Inflammatory macrophage treated with lipopolysaccharide for 4 hours (primary cell): ENCODE measurements at regions not wholly inside any gene's neighbourhood (a gene's known extent, or its start where the extent isn't known, plus 50 kb on each side); places are given as distances from the start of the nearest gene placed in this dataset.
"Not testable (repeated sequence)": the region's sequence is repeated elsewhere in the genome, so short reads cannot be mapped to it uniquely, and the experiment has no call there.

Experiments
- DNase-seq: peaks from one replicate; pipeline ENCODE4 v3.0.0-alpha.2; 2020

DNA sequence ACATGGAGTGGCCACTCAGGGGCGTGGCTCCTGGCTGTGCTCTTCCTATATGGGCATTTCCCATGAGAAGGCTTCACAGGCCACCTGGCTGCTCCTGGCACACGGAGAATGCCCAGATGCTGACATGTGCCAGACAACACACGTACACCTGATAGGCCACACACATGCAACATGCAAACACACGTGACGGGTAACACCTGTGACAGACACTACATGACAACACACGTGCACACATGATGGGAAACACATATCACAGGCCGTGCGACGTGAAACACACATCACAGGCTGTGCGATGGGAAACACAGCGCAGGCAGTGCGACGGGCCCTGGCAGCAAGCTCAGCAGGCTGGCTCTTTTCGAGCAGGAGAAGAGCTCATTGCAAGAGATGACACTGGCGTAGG is 94.3 kb upstream of the HMX1 start:
- DNase-seq, result not testable (repeated sequence)

DNA sequence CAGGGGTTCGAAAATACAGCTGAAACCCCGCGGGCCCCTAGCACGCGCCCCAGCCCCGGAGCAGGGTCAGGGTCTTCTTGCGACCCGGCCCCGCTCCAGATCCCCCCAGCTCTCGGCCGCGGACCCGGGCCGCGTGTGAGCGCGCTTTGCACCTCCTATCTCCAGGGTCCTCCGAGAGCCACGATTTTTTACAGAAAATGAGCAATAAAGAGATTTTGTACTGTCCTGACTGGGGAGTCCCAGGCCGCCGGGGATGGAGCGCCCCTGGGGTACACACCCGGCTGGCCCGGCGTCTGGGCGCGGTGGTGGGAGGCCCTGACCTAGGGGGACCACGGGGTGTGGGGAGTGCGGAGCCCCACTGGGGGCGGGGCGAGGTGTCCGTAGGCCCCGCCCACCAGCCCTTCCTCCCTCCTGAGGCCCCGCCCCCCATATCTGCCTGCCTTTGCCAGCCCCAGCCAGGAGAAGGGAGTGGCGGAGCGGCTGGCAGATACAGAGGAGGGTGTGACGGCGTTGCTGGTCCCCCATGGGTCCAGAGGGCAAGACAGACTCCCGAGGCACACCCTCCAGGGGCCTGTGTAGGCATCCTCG is 92.7 kb upstream of the HMX1 start:
- not testable (repeated sequence) for DNase-seq

DNA sequence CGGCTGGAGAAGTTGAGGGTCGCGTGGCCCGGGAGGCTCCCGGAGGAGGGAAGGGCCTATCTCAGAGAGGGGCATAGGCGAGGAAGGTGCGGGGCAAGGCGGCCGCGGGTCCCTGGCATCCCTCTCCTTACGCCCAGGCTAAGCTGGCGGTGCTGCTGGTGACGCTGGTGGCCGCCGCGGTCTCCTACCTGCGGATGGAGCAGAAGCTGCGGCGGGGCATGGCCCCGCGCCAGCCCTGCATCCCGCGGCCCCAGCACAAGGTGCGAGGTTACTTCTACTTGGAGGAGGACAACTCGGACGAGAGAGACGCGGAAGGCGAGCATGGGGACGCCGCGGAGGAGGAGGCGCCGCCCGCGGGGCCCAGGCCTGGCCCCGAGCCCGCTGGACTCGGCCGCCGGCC is 91.9 kb upstream of the HMX1 start:
- DNase-seq, result not testable (repeated sequence)

DNA sequence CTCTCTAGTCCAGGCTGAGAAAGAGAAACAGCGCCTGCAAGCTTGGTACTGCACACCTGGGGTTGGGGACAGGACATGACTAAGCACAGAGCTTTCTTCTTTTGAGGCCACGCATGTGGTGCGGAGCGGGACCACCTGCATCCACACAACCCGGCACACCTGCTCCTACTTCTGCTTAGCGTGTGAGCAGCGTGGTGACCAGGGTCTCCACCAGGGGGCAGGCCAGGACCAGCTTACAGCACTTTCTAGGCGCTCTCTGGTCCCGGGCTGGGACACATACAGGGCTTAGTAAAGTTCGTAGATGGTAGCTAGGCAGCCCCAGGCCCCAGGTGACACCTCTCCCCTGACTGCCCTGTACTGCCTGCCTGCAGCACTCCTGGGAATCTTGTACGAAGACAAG is 89.7 kb upstream of the HMX1 start:
- DNase-seq, result peak; percentile 39

- not testable (repeated sequence) for DNase-seq
These were observed 87.8 kb upstream of the HMX1 start for GRCh38 chr4:8959471-8959870.

DNA sequence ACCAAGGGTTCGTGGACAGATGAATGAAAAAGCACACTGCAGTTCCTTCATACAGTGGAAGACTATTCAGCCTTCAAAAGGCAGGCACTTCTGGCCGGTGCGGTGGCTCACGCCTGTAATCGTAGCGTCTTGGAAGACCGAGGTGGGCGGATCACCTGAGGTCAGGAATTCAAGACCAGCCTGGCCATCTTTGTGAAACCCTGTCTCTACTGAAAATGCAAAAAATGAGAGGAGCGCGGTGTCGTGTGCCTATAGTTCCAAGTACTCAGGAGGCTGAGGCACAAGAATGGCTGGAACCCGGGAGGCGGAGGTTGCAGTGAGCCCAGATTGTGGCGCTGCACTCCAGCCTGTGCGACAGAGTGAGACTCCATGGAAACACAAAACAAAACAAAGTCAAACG is 82.4 kb upstream of the HMX1 start:
- not testable (repeated sequence) for DNase-seq

- DNase-seq, result not testable (repeated sequence)
These were observed 81.2 kb upstream of the HMX1 start for GRCh38 chr4:8952791-8953190.

- not testable (repeated sequence) for DNase-seq
These were observed 80.5 kb upstream of the HMX1 start for GRCh38 chr4:8952109-8952508.

DNA sequence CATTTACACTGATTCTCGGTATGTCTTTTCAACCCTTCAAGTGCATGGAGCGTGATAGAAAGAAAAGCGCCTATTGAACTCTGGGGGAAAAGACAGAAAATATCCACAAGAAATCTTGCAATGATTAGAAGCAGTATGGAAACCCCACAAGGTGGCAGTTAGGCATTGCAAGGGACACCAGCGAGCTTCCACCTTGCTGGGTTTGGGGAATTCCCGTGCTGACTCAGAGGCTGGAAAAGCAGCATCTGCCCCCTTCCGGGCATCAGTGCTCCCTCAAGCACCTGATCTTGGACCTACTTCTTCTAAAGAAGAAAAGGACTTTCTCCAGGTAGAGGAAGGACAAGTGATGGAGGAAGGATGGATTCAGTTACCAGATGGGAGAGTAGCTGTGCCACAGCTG is 73.9 kb upstream of the HMX1 start:
- not testable (repeated sequence) for DNase-seq

GRCh38 chr4:8943367-8943766 is 71.7 kb upstream of the HMX1 start:
- DNase-seq, result not testable (repeated sequence)

- not testable (repeated sequence) for DNase-seq
These were observed 70.4 kb upstream of the HMX1 start for GRCh38 chr4:8942088-8942487.

DNA sequence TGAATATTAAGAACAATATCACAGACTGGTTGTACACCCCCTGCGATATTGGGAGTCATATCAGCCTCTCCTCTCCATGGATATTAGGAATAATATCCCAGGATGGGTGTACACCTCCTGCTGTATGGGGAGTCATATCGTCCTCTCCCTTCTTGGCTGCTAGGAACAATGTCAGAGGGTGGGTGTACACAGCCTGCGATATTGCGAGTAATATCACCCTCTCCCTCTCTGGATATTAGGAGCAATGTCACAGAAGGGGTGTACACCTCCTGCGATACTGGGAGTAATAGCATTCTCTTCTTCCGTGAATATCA is 69.8 kb upstream of the HMX1 start:
- not testable (repeated sequence) for DNase-seq

- no peak for DNase-seq
These were observed 69.3 kb upstream of the HMX1 start for GRCh38 chr4:8940792-8941491.

- DNase-seq, result no peak
These were observed 68.5 kb upstream of the HMX1 start for GRCh38 chr4:8939840-8940742.

- no peak for DNase-seq
These were observed 67.7 kb upstream of the HMX1 start for GRCh38 chr4:8939160-8939839.

DNA sequence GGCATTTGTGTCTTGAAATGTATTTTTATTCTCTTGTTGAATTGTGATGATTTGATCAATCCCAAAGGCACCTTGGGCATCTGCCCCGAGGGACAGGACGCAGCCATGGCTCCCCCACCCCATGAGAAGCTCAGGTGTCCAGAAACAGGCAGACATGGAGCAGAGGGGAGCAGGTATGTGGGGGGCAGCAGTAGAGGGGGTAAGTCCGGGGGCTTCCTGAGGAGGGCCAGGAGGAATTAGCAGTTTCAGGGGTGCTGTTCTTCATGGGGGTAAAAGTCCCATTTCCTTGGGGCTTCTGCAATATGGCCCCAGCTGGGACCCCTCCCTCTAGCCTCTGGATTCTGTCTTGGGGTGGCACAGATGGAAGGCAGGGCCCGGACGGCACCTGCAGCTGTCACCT is 67.0 kb upstream of the HMX1 start:
- DNase-seq, result no peak

- no peak for DNase-seq
These were observed 66.5 kb upstream of the HMX1 start for GRCh38 chr4:8938137-8938536.

DNA sequence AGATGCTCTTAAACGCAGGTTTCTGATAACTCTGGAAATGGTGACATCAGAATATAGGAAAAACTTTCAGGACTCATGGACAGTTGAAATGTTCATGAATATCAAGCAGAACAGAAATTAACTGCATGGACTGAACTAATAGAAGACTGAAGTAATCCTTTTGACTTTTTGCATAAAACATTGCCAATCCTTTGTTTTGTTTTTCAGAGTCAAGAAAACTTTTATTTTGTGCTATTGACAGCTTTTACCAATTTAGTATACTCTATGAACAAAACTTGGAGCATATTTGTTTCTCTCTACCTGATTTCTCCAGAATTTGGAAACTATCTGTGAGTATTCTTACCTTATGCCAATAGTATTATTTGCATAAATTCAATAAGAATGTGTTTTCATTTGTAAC is 61.2 kb upstream of the HMX1 start:
- no peak for DNase-seq

- no peak for DNase-seq
These were observed 56.4 kb upstream of the HMX1 start for GRCh38 chr4:8928074-8928473.

GRCh38 chr4:8922481-8922880 is 50.8 kb upstream of the HMX1 start:
- no peak for DNase-seq

DNA sequence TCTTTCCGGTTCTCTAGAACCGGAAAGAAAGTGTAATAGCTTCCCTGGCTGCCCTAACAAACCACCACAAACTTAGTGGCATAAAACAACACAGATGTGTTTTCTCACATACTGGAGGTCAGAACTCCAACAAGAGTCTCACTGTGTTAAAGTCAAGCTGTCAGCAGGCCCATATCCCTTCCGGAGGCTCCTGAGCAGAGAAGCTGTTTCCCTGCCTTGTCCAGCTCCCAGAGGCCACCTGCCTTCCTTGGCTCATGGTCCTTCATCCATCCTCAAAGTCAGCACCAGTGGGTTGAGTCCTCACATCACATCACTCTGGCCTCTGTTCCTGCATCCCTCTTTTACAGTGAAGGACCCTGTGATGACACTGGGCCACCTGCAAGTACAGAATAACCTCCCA is 49.8 kb upstream of the HMX1 start:
- no peak for DNase-seq
